ENCODE measurements at regions not wholly inside any gene's neighbourhood (a gene's known extent, or its start where the extent isn't known, plus 50 kb on each side); places are given as distances from the start of the nearest gene placed in this dataset.
"Not testable (repeated sequence)": the region's sequence is repeated elsewhere in the genome, so short reads cannot be mapped to it uniquely, and the experiment has no call there.

DNA sequence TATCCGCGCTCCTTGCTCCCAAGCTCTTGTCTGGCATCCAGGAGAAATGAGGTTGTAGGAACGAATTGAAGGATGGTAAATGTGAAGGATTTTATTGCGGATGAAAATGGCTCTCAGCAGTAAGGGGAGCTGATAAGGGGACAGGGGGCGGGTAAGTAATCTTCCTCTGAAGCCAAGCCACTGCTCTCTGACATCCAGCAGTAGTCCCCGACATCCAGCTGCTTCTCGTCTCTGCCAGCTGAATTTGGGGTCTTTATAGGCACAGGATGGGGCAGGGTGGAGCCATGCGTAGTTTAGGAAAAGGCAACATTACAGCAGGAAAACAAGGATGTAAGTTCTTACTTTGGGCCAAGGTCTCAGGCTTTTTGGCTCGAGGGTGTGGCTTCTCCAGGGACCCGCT, 1370.1 kb upstream of the RAG2 start:
- no peak for DNase-seq

DNA sequence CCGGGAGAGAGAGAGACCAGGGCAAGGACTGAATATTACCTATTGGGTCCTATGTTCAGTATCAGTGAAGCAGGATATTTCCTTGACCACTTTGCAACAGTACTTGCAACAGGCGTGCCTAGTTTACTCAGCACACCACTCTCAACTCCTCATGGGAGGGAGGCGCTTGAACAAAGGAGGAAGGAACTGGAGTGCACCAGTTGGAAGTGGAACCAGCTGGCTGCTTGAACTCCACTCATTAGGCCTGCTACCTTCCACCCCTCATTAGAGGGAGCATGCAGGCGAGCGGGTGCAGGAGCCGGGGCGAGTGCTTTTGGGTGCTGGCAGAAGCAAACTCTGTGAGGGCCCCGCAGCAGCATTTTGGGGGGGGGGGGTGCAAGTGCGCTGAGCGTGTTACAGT, 1369.6 kb upstream of the RAG2 start:
- no peak for DNase-seq

DNA sequence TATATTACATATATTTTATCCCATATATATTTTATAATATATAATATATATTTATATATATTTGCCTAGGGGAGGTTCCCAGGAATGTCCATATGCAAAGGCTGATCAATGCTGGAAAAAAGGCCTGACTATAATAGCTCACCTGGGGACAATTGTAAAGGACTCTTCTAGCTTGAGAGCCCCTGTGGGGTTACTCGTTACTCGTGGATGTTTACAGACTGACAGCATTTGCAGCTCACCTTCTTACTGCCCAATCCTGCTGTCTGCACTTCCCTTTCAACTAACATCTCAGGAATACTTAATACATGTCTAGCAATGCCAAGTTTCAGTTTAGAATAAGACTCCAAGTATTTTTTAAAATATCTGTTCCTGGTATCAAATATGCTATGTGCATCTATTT, 1365.4 kb upstream of the RAG2 start:
- no peak for DNase-seq

DNA sequence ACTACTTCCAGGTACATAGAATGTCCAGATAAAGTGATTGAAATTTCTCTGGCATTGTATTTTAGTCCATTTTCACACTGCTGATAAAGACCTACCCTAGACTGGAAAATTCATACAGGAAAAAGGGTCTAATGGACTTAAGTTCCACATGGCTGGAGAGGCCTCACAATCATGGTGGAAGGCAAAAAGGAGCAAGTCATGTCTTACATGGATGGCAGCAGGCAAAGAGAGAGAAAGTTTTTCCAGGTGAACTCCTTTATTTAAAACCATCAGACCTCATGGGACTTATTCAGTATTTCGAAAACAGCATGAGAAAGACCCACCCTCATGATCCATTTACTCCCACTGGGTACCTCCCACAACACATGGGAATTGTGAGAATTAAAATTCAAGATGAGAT, 1359.7 kb upstream of the RAG2 start:
- no peak for DNase-seq

DNA sequence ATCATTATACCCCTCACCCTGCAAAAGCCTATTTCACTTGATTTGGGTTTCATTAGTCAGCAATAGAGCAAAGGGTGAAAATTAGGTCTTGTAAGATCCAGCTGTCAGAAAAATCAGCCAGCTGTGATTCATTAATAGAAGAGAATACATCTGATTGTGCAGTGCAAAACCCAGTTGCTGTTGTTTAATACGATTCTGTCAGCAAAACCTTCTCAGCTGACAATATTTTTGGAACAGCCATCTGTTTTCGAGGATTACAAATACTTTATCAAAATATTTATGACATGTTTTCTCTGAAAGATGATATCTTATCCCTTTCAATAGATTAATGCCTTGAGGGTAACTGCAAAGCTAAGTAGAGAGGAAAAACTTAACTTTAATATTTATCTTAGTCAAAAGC, 1354.0 kb upstream of the RAG2 start:
- DNase-seq = no peak

DNA sequence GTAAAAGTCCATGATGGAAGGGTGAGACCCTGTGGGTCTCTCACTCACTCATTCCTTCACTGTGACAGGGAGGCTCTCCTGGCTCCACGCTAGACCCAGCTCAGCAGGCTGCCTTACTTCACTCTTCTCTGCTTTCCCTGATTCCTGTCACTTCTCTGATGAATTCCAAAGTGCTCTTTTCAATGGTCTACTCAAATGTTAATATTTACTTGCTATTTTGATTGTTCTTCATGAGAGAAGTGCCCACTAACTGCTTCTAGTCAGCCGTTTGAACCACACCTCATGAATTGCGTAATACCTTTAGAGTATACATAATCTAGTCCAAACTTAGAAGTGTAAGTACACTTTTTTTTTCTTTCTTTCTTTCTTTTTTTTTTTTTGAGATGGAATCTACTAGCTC, 1350.2 kb upstream of the RAG2 start:
- no peak for DNase-seq

DNA sequence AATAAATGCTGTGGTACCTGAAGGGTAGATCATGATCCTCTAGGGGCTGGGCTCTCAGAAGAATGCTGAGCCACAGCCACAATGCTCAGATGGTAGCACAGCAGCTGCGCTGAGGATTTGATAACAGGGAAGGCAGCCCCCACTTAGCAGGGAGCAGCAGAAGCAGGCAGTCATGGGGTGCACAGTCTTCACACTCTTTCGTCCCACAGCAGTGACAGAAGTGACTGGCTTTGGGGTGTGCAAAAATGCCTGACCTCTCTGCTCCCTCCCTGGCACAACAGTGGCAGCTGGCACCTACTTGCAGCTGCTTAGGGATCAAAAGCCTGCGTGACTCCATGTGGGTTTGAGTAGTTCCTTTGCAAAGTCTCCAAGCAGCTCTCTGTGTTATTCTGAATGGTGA, 1349.8 kb upstream of the RAG2 start:
- no peak for DNase-seq

DNA sequence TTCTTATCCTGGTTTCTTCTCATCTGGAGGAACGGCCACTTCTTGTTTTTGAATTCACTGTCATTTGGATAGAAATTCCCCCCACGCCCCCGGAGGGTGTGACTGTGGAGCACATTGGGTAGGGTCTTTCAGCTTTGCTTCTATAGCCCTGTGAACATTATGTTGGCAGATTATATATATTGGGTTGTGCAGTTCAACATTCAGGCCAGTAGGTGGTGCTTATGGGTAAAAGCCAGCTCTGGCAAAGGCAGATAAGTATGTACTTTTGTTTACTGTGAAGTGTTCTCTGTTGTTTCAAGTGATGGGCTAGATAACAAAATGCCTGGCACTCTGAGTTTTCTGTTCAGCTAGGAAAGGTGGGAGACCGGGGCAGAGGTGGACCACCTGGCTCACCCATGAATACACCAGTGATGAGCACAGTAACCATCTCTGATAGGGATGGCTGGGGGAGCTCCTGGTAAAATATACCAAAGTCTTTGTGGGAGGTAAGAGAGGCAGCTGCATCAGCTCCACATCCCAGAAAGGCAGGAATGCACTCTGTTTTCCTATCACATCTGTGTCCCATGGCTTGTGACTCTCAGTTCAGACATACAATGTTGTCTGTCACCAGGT, 1348.2 kb upstream of the RAG2 start:
- DNase-seq = no peak

DNA sequence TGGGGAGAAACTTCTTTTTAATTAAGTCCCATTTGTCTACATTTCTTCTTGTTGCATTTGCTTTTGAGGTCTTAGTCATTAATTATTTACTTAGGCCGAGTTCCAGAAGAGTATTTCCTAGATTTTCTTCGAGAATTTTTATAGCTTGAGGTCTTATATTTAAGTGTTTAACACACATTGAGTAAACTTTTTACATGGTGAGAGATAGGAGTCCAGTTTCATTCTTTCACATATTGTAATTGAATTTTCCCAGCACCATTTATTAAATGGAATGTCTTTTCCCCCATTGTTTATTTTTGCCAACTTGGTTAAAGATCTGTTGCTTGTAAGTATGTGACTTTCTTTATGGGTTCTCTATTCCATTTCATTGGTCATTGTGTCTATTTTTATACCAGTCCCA, 1344.0 kb upstream of the RAG2 start:
- no peak for DNase-seq

DNA sequence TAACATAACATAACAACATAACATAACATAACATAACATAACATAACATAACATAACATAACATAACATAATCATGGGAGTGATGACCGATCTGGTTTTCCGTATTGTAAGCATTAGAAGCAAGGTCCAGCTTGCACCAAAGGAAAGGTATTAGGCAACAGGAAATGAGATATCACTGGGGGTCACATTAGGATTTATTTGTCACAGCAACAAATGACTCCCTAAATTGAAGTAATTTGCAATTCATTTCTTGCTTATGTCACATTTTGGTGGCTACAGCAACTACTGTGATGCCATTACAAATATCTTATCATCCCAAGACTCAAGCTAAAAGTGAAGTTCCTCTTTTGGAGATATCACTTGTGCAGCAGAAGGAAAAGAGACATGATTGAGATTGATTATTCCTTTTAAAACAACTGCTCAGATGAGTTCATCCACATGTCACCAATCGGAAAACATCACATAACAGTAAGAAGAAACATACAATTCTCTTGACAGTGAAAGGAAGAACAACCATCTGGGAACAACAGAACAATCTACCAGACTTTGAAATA, 1331.1 kb upstream of the RAG2 start:
- DNase-seq = no peak

DNA sequence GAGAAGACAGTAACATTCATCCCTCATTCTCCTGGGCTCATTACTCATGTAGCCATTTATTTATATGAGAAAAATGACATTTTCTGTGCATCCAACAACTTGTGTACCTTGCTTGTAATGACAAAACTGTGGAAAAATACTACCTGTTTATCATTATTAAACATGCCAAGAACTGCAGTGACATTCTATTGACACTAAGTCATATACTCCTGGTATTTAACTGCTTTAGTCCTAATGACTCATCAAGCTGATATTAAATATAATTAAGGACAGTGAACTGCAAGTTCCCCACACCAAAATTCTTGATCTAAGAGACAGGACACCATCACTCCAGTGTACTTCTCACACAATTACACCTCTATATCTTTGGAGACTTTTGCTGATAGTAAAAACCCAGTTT, 1328.7 kb upstream of the RAG2 start:
- no peak for DNase-seq

DNA sequence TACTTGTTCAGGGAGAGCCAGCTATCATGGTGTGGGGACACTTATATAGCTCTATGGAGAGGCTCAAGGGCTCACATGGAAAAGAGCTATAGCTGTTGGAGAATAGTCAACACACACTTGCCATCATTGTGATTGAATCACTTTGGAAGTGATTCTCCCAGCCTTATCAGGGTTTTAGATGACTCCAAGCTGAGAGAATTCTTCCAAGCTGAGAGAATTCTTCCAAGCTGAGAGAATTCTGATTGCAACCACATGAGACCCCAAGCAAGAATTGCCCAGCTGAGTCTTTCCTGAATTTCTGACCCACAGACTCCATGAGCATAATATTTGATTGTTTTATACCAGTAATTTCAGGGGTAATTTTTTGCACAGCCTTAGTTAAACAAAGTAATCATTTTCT, 1318.3 kb upstream of the RAG2 start:
- DNase-seq = no peak

DNA sequence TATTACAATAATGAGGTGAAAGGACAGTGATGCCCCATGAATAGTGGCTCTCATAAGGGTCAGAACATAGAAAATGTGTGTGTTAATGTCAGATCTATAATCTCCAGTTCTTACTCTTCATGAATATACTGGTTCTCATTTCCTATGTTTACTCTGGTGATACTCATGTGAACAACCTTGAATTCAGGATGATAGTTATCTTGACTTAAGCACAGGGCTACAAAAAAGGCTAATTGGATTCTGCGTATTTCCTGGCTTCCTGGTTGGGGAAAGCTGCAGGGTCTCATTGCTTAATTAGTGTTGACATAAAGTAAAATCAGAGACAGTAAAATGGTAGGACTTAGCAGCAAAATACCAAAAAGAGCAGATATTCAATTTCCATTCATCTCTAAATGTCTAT, 1316.8 kb upstream of the RAG2 start:
- no peak for DNase-seq

DNA sequence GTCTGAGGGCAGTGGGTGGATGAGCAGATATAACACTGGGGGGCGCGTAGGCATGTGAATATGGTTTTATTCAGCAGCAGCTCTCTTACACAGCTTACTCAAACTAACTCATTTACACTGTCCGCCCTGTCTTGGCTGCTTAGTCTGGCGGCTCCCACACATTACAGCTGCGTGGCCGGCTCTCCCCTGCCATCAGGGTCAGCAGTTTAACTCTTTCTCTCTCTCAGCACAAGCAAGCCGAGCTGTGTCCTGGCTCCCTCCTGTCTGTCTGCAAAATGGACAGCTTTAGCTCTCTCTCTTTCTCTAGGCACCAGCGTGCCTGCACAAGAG, 1310.1 kb upstream of the RAG2 start:
- DNase-seq = no peak

DNA sequence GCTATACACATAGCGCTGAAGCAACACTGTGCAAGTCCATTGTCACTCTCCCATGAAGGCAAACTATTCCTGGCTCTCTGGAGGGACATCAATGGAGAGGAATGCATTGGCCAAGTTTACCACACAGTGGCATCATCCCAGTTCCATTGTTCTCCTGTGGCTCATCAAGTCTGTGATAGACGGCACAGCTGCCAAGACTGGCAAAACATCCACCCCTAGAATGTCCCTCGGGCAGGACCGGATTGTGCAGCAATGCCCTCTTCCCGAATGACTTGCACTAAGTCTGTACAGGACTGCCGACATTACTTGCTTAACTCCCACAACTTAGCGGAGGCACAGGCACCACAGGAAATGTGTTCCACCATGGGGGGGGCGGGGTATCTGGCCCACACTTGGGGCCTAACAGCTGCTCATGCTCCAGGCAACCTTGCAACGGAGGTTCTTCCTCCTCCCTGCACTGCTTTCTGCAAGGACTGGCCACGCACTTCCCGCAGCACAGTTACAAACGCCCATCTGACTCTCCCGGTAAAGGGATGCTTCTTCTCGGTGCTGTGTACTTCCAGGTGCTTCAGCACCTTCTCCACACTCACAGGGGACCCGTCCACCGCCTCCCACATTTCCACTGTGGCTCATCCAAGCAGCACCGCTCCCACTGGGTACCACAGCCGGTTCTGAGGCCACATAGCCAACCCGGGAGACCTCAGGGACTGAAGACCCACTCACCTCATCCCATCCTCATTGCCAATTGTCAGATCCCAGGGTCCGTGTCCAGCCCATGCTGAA, 1309.6 kb upstream of the RAG2 start:
- no peak for DNase-seq

DNA sequence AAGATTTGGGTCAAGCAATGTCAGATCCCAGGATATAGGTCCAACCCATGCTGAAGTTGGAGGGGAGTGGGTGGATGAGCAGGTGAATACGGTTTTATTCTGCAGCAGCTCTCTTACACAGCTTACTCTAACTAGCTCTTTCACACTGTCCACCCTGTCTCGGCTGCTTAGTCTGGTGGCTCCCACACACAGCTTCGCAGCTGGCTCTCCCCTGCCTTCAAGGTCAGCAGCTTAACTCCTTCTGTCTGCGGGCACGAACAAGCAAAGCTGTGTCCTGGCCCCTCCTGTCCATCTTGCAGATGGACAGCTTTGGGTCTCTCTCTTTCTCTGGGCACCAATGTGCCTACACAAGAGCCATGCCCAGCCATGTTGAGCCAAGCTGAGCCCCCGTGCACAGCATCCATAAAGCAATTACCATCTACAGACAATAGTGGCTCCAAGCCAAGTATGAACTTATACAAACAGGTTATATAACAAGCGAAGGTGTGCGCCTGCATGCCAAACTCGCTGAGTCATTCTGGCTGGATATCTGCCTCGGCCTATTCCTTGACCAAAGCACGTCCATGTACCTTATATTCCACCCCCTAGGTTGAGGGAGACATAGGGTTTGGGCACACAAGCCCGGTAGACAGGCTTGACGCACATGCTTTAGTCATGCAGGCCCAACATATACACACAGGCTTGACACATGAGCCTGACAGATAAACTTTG, 1307.8 kb upstream of the RAG2 start:
- DNase-seq = no peak

DNA sequence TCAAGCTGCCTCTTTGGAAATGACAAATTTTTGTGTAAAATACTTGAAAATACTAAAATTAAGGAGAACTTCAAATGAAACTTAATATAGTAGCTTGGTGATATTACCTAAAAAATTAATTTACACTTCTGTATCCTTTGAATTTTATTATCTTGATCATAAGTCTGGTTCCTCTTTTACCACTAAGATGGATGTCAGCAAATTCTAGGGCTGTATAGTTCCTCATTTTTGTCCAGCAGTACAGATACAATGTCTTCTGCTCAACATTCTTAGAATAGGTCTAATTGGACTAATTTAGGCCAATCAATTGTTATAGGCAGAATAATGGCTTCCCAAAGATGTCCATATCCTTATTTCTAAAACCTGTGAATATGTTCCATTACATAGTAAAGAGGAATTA, 1298.0 kb upstream of the RAG2 start:
- no peak for DNase-seq

DNA sequence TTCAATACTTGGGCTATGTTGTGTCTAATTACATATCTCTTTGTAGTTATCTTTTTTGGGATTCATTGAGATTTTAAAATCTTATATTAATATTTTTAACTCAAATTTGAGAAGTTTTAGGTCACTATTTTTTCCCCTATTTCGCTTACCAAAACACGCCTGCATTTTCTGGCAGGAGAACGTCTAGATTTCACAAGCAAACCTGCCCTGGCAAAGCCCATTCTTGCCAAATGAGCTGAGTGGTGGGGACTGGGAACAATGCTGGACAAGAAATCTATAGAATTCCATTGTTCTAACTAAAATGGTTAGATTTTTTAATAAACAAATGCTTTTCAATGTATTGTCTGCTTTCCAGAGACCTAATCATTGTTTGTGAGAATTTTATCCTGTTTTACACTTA, 1283.7 kb upstream of the RAG2 start:
- DNase-seq = no peak

DNA sequence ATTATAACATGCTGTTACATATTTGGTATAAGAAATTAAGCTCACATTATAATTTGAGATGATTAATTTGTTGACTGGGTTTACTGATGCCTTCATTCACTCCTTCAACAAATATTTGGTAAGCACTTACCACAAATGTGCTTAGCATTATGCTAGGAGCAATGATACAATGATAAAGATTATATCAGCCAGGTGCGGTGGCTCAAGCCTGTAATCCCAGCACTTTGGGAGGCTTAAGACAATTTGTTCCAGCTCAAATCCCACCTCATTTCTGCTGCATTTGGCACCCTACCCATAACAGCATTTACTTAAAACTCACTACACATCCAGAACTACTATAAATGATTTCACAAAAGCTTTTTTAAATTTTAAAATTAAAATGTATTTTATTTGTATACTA, 1263.6 kb upstream of the RAG2 start:
- DNase-seq = no peak

DNA sequence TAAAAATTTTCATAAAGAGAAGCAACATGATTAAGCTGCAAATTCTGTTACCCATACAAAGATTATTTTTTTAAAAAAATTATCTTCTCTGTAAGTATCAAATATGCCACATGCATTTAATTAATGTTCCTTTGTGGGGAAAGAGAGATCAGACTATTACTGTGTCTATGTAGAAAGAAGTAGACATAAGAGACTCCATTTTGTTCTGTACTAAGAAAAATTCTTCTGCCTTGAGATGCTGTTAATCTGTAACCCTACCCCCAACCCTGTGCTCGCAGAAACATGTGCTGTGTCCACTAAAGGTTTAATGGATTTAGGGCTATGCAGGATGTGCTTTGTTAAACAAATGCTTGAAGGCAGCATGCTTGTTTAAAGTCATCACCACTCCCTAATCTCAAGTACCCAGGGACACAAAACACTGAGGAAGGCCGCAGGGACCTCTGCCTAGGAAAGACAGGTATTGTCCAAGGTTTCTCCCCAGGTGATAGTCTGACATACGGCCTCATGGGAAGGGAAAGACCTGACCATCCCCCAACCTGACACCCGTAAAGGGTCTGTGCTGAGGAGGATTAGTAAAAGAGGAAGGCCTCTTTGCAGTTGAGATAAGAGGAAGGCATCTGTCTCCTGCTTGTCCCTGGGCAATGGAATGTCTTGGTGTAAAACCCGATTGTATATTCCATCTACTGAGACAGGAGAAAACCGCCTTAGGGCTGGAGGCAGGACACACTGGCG, 1260.9 kb upstream of the RAG2 start:
- not testable (repeated sequence) for DNase-seq

DNA sequence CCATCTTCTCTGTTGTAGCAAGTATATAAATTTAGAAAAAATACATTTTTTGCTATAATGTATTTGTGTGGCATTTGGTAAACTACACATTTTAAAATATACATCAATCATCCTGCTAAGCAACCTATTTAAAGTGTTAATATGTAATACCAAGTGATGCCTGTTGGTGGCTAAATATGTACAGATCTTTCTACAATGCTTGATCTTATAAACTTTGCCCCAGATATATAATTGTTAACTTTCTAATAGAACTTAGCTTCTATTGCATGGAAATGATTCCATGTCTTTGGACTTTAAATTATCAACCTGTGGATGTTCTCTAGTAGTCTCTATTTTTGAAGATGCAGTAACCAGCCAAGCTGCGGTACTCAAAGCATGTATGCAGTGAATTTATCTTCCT, 1260.4 kb upstream of the RAG2 start:
- no peak for DNase-seq

DNA sequence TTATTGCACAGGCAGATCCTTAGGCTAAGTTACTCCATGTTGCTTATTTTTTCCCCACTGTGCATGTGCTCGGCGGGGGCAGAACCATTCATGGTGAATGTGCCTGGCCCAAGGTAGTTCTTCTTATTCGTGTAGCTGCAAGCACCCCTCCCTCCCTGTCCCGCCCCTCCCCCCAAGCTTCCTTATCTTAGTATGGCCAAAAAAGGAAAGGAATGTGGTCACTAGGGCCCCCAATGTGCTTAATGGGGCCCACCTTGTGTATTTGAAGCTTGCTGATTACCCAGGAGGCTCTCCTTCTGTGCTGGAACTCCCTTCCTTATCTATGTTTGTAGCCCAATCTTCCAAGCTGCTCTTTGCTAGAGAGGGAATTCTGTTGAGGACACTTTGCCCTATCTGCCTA, 1259.7 kb upstream of the RAG2 start:
- no peak for DNase-seq

DNA sequence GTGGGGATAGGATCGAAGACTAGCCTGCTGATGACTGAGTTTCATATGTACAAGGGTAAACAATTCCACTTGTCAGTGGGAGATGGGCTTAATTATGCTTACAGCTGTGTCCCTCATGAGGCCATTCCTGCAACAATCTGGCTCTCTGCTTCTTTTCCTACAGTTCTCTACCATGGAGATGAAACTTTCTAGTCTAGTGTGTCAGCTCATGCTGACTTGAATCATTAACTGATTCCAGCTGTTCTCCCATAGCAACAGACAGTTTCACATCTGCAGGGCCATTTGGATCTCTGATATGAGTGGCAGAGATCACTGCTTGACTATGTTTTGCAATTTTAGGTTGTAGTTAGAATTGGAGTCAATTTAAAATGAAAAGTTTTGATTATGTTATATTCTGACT, 1251.7 kb upstream of the RAG2 start:
- no peak for DNase-seq

DNA sequence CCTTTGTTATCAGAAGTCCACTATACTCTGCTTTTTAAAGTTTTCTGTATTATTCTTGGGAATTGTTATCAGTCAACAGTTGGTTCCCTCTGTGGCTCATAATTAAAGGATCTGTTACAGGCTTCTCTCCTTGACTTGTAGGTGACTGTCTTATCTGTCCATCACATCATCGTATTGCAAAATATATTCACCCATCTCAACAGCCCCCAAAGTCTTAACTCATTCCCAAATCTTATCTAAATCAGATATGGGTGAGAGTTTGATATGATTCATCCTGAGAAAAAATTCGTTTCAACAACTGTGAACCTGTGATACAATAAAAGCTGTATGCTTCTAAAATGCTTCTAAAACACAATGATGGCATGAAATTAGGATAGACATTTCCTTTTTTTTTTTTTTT, 1245.6 kb upstream of the RAG2 start:
- DNase-seq = no peak
